ENCODE measurements at regions not wholly inside any gene's neighbourhood (a gene's known extent, or its start where the extent isn't known, plus 50 kb on each side); places are given as distances from the start of the nearest gene placed in this dataset.

- no peak for DNase-seq
These were observed 296.4 kb upstream of the ACVR2A start for GRCh38 chr2:147548451-147548850.

GRCh38 chr2:147547440-147547839 is 297.4 kb upstream of the ACVR2A start:
- DNase-seq: no peak

DNA sequence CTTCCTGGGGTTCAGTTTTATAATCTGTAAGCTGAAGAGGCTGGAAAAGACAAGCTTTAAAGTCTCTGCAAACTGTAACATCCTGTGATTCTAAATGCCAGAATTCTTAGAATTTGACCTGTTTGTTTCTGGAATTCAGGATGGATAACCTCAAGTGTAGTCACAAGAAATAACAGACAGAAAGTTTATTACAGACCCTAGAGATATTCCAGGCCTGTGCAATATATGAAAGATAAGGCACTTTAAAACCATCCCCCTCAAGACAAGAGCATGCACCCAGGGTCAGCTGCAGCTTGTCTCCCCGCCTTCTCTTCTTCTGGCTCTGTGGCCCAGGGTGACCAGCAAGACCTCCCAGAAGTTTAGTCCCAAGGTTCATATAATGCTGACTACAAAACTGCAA is 298.7 kb upstream of the ACVR2A start:
- DNase-seq: no peak

GRCh38 chr2:147543056-147543455 is 301.8 kb upstream of the ACVR2A start:
- DNase-seq: no peak

DNA sequence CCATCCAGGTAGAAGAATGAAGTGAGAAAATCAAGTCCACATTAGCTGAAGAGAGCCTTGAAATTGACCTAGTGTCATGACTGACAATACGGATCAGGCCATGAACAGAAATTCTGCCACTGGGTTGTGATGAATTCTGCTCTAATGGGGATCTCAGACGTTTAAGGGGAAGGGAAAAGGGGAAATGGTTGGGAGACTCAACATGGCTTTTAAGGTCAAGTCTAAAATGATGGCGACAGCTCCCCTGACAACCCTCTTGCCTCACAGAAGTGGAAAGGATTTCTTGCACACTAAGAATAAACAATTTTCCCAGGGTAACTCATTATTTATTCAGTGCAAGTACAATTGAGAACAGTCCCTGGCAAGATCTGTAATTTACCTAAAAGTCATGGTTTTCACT is 302.5 kb upstream of the ACVR2A start:
- DNase-seq: no peak

- DNase-seq: no peak
These were observed 303.5 kb upstream of the ACVR2A start for GRCh38 chr2:147541314-147541713.

DNA sequence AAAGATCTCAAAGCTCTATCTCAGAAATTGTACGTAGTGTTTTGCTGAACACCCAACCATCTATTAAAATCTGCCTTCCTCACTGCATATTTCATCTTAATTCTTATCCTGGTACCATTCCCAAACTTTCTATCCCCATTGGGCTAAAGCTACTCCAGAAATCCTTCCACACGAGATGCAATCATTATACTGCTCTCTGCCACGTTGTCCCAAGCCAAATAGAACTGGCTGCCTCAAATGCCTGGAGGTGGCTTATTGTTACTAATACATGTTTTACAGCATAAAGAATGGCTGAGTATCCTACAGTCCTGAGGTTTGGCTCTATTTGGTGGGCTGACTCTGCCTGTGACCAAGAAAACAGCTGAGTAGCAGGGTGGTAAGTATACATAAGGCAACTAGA is 306.0 kb upstream of the ACVR2A start:
- DNase-seq: no peak

GRCh38 chr2:147538088-147538487 is 306.7 kb upstream of the ACVR2A start:
- no peak for DNase-seq

GRCh38 chr2:147531269-147531668 is 313.6 kb upstream of the ACVR2A start:
- no peak for DNase-seq

DNA sequence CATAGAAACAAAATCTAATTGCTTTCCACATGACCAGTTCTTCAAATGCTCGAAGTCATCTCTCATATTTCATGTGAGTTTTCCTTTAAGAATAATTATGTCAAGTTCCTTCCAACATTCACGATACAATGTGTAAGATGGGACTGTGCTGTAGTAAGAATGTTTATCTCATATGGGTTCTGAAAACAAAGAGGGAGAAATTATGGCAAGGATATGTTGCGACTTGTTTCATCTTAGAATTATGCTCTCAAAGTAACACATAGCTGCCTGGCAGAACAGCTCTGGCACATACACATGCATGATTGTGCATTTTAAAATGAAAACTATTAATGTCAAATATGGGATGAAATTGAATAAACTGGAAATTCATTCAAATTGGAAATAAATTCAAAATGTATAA is 314.8 kb upstream of the ACVR2A start:
- DNase-seq: no peak

- no peak for DNase-seq
These were observed 318.9 kb upstream of the ACVR2A start for GRCh38 chr2:147525819-147526489.

GRCh38 chr2:147524912-147525311 is 319.9 kb upstream of the ACVR2A start:
- DNase-seq: no peak

- no peak for DNase-seq
These were observed 321.4 kb upstream of the ACVR2A start for GRCh38 chr2:147523415-147523814.

GRCh38 chr2:147521936-147522335 is 322.9 kb upstream of the ACVR2A start:
- no peak for DNase-seq

- DNase-seq: no peak
These were observed 324.0 kb upstream of the ACVR2A start for GRCh38 chr2:147520817-147521216.

- DNase-seq: no peak
These were observed 325.7 kb upstream of the ACVR2A start for GRCh38 chr2:147519178-147519577.

- DNase-seq: no peak
These were observed 329.6 kb upstream of the ACVR2A start for GRCh38 chr2:147515213-147515612.

DNA sequence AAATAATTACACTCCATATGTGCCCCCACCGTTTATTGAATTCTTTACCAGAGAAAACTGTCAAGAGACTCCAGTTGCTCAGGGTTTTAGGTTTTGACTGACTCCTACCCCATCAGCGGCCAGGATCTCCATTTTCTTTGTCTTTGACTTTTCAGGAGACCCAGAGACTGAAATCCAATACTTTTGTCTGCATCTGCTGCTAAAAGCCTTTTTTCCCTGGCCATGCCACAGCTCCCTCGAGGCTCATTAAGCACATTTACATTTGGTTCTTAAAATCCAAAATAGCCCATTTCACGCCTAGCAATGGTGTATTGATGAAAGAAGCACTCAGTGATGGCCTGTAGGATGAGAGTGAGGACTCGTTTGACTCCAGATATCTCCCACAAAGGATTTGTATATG is 332.6 kb upstream of the ACVR2A start:
- no peak for DNase-seq

- no peak for DNase-seq
These were observed 333.3 kb upstream of the ACVR2A start for GRCh38 chr2:147511491-147511948.

- DNase-seq: no peak
These were observed 335.0 kb upstream of the ACVR2A start for GRCh38 chr2:147509821-147510220.

GRCh38 chr2:147506889-147507288 is 337.9 kb upstream of the ACVR2A start:
- DNase-seq: peak; percentile 10

DNA sequence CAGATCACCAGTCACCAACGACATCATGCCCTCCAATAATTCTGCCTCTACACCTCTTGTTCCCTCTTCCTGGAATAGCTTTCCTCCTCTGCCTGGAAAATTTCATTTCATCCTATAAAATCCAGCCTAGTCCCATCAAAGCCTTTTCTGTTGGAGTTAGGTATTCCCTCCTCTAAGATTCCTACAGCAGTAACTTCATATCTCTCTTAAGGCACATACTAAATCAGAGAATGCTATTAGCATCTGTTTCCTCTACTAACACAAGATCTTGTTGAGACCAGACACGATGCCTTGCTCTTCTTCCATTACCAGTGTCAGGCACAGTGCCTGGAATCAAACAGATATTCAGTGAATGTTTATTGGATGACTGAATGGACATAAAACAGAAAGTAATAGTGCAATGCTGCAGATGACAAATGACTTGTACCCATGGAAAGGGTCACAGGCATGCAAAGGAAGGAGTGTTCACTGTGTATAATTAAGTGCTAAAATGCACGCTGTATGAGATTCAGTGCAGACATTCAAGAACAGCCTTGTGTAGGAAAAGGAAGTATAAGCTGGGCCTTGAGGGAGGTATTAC is 342.0 kb upstream of the ACVR2A start:
- DNase-seq: no peak

DNA sequence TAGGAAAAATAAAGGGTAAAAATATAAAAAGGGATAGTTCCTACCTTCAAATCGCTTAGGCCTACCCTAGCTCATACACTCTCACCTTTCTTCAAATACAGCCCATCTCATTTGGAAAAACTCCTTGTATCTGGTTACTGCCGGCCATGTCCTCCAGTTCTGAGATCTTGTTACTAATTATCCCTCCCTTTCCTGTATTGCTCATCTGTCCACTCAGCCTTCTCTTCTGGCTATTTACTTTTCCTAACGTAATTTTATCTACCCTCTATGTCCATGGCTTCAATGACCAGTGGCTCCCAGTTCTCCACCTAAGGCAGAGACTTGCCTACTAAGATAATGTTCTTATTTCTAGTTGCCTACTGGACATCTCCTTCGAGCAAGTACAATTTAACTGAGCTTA is 342.9 kb upstream of the ACVR2A start:
- no peak for DNase-seq

DNA sequence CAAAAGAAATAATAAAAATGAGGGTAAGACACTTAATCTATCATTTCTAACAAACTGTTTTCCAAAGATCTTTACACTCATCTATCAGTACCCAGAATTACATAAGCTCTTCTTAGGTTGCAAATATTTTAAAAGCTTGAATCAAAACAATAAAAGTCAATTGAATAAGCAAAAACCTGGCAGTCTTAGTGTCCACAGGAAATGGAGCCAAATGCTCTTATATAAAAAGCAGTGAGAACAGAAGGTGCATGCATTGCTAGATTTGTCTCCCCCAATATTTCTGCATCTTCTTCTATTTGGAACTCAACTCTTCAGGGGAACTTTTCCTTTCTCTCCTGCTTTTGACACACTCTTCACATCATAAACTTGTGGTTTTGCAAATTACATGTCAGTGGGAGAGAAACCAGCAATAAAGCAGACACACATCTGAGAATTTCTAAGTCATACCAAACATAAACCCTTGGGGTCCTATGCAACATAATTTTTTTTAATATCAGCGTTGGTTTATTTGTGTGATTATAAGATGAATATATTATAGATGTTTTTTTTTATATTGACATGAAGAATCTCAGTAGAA is 343.9 kb upstream of the ACVR2A start:
- DNase-seq: no peak

DNA sequence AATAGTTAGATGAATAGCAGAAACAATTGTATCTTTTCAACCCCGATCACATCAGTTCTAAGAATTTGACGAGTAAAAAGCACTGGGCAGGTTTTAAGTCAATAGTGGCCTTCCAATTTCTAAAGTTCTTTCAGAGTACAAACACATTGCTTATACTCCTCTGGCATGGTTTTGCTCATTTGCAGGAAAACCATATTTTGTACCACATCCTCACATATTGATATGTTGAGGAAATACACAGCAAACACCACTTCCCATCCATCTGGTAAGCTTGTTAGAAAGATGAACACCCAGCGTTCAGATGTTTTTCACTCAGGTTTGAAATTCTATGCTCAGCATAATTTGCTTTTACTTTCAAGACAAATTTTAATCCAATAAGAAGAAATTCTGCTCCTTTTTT is 344.6 kb upstream of the ACVR2A start:
- no peak for DNase-seq

Data from activated gamma-delta T cell (primary cell).